OCI-LY3 (cell line): ENCODE measurements at regions not wholly inside any gene's neighbourhood (a gene's known extent, or its start where the extent isn't known, plus 50 kb on each side); places are given as distances from the start of the nearest gene placed in this dataset.

Experiments used
- H2AFZ ChIP-seq: fragments of 200-600, 300-600 bp; shearing (Covaris generic); 2 replicates; pipeline ENCODE4 v1.6.0; 2014; ENCODE audit warnings: antibody characterized with exemption, low read depth, low read length
- H3K27ac ChIP-seq: fragments of 200-600, 300-600 bp; sonication (generic); 2 replicates; pipeline ENCODE4 v1.5.1; 2014; ENCODE audit warnings: mild to moderate bottlenecking, low read length, moderate library complexity, mixed read lengths
- H3K27me3 ChIP-seq: fragments of 200-600, 300-600 bp; sonication (generic); 2 replicates; pipeline ENCODE4 v1.6.1; 2014; ENCODE audit warnings: low read depth, low read length, mixed read lengths
- H3K36me3 ChIP-seq: fragments of 200-600, 300-600 bp; sonication (generic); replicated peaks from 2 replicates; pipeline ENCODE3; 2014; ENCODE audit warnings: low read depth, low read length, mixed read lengths
- H3K4me1 ChIP-seq: fragments of 300-600, 200-600 bp; sonication (generic); 2 replicates; pipeline ENCODE4 v1.6.1; 2014; ENCODE audit warnings: low read length, mixed read lengths
- H3K4me2 ChIP-seq: fragments of 200-600, 300-600 bp; sonication (generic); 2 replicates; pipeline ENCODE4 v1.6.1; 2014; ENCODE audit warnings: low read length, mixed read lengths
- H3K4me3 ChIP-seq: fragments of 300-600, 200-600 bp; sonication (generic); 2 replicates; pipeline ENCODE4 v1.5.1; 2014; ENCODE audit warnings: antibody characterized with exemption, mild to moderate bottlenecking, low read length, moderate library complexity
- H3K79me2 ChIP-seq: fragments of 300-600, 200-600 bp; shearing (Covaris generic); 2 replicates; pipeline ENCODE4 v1.6.1; 2014; ENCODE audit warnings: mild to moderate bottlenecking, low read length, mixed read lengths
- H3K9ac ChIP-seq: fragments of 300-600, 200-600 bp; shearing (Covaris generic); 2 replicates; pipeline ENCODE4 v1.6.0; 2014; ENCODE audit warnings: mild to moderate bottlenecking, low read length, moderate library complexity
- H3K9me3 ChIP-seq: fragments of 200-600, 300-600 bp; shearing (Covaris generic); 2 replicates; pipeline ENCODE4 v1.6.1; 2014; ENCODE audit warnings: low read length, mixed read lengths; ENCODE audit not compliant: insufficient read depth
- H4K20me1 ChIP-seq: fragments of 200-600, 300-600 bp; sonication (generic); 2 replicates; pipeline ENCODE4 v1.6.1; 2016; ENCODE audit warnings: low read length, mixed read lengths; ENCODE audit not compliant: insufficient read depth
- CTCF ChIP-seq: fragments of 200-600, 300-600 bp; sonication (generic); IDR thresholded peaks from 2 replicates; pipeline ENCODE4 v1.5.1; 2014; ENCODE audit warnings: antibody characterized with exemption, low read length, low read depth
- EZH2phosphoT487 ChIP-seq: fragments of 200-600 bp; shearing (Covaris generic); IDR thresholded peaks from 2 replicates; pipeline ENCODE4 v1.6.1; 2018; ENCODE audit warnings: antibody characterized with exemption, mixed run types, low read depth

GRCh38 chr1:14313731-14314431 lies 284.6 kb upstream of the KAZN start:
- Histone ChIP-seq H3K9ac (no peak overlapping the region), H3K4me1 (no peaks in the 10 kb centered on the region), H4K20me1 (no peaks in the 10 kb centered on the region), H3K9me3 (no peaks in the 10 kb centered on the region), H3K36me3 (no peaks in the 10 kb centered on the region), H3K4me2 (no peak overlapping the region), H3K79me2 (no peaks in the 10 kb centered on the region), H3K4me3 (no peak overlapping the region), H3K27ac (no peak overlapping the region), H3K27me3 (no peaks in the 10 kb centered on the region), H2AFZ (no peak overlapping the region)
- no peak for TF ChIP-seq EZH2phosphoT487
- no peak for TF ChIP-seq CTCF

- no peaks in the 10 kb centered on the region for H3K9me3 ChIP-seq
- no peak overlapping the region for H3K9ac ChIP-seq
- H3K4me3 ChIP-seq = no peak overlapping the region
- no peaks in the 10 kb centered on the region for H3K79me2 ChIP-seq
- no peaks in the 10 kb centered on the region for H3K27me3 ChIP-seq
- no peaks in the 10 kb centered on the region for H3K36me3 ChIP-seq
- no peak overlapping the region for H3K4me2 ChIP-seq
- no peaks in the 10 kb centered on the region for H3K4me1 ChIP-seq
- H2AFZ ChIP-seq = no peak overlapping the region
- TF ChIP-seq CTCF (no peak), EZH2phosphoT487 (no peak)
- H4K20me1 ChIP-seq = no peaks in the 10 kb centered on the region
- no peak overlapping the region for H3K27ac ChIP-seq
Measured at GRCh38 chr1:14318830-14319229, 279.7 kb upstream of the KAZN start.

- TF ChIP-seq CTCF = no peak
- no peak for TF ChIP-seq EZH2phosphoT487
- Histone ChIP-seq H3K9me3 (no peaks in the 10 kb centered on the region), H3K79me2 (no peaks in the 10 kb centered on the region), H3K27me3 (no peaks in the 10 kb centered on the region), H3K9ac (no peak overlapping the region), H3K4me3 (no peak overlapping the region), H3K4me2 (no peak overlapping the region), H3K4me1 (no peaks in the 10 kb centered on the region), H2AFZ (no peak overlapping the region), H3K27ac (no peak overlapping the region), H3K36me3 (no peaks in the 10 kb centered on the region), H4K20me1 (no peaks in the 10 kb centered on the region)
Measured at GRCh38 chr1:14320518-14320917, 278.0 kb upstream of the KAZN start.

- Histone ChIP-seq H3K9me3 (no peaks in the 10 kb centered on the region), H3K4me2 (no peak overlapping the region)
Measured at GRCh38 chr1:14320986-14321385, 277.5 kb upstream of the KAZN start.

More at GRCh38 chr1:14320986-14321385, 277.5 kb upstream of the KAZN start:
- no peaks in the 10 kb centered on the region for H3K36me3 ChIP-seq
- no peak overlapping the region for H3K27ac ChIP-seq
- no peak overlapping the region for H3K9ac ChIP-seq
- H2AFZ ChIP-seq = no peak overlapping the region
- no peak overlapping the region for H3K4me3 ChIP-seq
- no peak for TF ChIP-seq EZH2phosphoT487
- no peak for TF ChIP-seq CTCF
- no peaks in the 10 kb centered on the region for H4K20me1 ChIP-seq
- H3K79me2 ChIP-seq = no peaks in the 10 kb centered on the region
- H3K27me3 ChIP-seq = no peaks in the 10 kb centered on the region
- H3K4me1 ChIP-seq = no peaks in the 10 kb centered on the region
